ENCODE measurements at regions not wholly inside any gene's neighbourhood (a gene's known extent, or its start where the extent isn't known, plus 50 kb on each side); places are given as distances from the start of the nearest gene placed in this dataset.
"Not testable (repeated sequence)": the region's sequence is repeated elsewhere in the genome, so short reads cannot be mapped to it uniquely, and the experiment has no call there.

DNA sequence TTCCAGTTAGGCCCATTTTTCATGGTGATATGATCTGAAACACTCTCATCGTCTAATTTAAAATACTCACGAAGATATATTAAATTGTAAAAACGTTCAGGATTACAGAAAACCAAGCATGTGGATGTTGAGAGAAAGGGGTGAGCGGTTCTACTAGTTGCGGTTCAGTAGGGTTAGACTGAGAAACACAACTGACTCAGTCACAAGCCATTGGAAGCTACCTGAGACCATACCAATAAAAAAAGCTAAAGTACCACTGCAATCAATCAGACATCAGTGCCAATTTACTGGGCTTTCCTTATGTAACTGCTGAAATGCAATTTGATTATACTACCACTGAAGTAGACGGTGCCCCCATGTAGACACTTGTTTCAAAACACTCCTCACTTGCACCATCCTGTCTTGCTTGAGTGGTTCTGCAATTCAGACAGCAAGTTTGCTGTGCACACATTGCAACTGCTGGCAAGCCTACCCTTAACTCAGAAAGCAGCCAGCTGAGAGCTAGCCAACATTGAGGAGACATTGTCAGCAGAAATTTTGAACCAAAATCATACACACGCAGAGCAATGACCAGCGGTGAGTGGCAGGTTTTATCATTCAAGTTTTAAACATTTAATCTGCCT is 368.7 kb upstream of the ARHGEF26 start:
- DNase-seq (ENCODE audit: low read depth), result no peak

DNA sequence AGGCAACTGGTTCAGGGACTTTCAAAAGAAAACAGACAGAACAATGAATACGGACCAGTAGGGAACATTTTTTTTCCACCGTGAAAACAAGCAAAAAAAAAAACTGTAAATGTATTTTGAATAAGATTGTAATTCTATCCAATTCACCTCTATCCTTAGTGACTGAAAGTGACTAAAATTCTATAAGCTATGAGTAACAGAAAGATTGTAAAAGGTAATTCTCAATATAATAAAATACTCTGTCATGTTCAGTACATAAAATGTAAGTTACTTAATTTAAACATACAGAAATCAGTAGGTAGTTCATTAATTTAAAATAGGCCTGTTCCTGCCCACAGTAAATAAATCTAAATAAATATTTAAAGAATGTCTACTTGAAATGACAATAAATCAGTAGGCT is 368.2 kb upstream of the ARHGEF26 start:
- DNase-seq (ENCODE audit: low read depth), result no peak

DNA sequence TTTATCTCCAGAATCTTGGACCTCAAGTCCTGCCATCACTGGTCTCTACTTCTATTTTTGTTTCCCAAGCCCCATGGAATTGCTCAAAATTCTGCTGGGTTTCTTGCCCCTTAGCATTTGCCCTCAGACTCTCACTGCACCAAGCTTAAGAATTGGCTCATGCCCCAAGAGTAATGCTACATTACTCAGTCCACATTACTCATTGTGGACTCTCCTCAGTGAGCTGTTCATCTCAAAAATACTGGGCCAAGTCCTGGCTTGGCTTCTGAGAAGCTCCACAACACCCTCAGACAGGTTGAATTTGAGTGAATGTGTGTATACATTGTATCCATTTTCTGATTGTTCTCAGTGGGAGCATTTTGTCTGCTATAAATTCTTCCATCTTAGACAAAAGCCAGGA is 364.4 kb upstream of the ARHGEF26 start:
- DNase-seq (ENCODE audit: low read depth), result no peak

DNA sequence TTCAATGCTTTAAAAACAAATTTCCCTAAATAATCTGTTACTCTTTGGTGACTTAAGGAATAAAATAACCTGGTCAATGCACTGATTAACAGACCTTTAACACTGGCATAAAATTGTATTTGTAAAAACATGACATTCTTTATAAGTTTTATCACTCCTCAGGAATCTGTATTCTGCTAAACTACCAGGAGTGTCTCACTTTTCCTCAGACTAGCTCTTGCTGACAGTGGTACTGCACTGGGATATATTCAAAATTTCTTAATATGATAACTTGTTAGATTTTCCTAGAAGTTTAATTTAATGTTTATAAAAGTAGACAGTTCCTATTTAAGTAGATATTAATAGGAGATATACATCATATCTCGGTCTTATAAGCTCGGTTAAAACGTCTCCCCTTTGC is 363.4 kb upstream of the ARHGEF26 start:
- no peak for DNase-seq (ENCODE audit: low read depth)

DNA sequence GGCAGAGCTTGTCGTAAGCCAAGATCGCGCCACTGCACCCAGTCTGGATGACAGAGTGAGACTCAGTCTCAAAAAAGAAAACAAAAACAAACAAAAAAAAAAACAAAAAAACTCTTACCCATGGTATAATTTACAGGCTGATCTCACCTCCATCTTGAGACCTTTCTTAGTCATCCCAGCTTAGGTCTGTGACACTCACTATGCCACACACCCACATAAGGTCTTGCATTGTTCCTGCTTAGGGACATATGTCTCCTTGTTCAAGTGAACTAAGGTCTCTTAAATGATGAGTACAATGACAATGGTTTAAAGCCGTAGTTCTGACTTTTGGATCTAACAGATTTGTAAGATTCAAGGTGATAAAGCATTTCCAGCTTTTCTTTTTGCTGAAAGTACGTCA is 360.2 kb upstream of the ARHGEF26 start:
- no peak for DNase-seq (ENCODE audit: low read depth)

DNA sequence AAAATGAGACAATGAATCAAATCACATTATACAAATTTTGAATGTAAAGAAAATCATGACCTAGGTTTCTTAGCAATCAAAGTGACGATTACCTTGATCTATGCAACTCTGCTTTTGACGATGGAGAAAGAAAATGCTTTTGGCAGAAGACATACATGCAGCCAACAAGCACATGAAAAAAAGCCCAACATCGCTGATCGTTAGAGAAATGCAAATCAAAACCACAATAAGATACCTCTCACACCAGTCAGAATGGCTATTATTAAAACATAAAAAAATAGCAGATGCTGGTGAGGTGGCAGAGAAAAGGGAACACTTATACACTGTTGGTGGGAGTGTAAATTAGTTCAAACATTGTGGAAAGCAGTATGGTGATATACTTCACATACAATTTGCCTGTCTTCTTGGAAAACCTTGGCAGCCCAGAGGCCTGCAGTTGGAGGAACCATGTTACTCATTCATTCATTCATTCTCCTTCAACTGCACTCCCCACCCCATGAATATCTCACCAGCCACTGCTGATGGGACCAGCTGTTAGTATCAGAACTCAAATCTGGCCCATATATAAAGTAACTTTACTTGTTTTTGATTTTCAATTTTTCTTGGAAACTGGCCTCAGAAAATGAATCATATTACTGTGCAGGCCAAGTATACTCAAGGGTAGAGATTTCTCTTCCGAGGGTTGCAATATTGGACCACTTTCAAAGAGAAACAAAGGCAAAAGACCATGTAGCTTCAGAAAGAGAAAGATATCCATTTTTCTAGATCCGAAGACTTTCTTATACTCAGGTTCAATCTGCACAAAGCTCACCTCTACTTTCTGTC is 358.6 kb upstream of the ARHGEF26 start:
- DNase-seq (ENCODE audit: low read depth), result no peak

DNA sequence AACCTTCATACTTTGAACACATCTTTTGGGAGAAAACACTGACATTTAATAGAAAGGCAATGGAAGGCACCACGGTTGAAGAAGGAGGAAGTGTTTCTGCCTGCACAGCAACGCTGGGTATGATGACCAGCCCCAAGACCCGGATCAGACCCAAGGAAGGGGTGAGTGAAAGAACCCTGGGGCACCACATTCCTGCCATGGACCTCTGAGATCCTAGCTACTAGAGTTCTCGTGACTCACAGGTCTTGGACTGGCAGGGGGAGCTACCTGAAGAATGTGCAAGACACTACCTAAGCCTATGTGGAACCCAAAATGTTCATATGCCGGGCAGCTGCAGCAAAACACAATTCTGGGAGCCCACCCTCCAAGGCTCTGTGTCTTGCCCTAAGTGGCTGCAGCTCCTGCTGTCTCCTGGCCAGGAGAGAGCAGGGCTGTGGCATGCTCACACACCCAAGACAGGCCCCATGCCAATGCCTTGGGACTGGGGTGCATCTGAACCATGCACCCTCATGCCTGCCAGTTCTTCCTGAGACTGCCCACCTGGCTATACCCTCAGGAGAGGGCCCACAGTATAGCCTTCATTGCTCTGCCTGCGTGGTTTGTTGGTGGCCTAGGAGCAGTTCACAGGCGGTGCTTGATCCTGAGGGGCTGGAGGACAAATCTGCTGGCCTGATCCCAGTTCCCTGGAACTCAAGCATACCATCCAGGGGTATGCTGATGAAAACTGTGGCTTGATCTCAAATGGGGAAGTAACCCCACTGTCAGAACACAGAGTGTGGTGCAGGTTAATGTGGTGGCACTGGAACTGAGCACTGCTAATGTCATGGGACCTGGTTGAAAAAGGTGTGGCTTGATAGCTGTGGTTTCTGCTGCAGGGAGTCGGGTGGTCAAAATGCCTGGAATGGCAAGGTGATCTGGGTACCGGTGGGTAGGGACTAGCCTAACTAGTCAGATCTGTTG is 353.3 kb upstream of the ARHGEF26 start:
- DNase-seq (ENCODE audit: low read depth), result no peak

DNA sequence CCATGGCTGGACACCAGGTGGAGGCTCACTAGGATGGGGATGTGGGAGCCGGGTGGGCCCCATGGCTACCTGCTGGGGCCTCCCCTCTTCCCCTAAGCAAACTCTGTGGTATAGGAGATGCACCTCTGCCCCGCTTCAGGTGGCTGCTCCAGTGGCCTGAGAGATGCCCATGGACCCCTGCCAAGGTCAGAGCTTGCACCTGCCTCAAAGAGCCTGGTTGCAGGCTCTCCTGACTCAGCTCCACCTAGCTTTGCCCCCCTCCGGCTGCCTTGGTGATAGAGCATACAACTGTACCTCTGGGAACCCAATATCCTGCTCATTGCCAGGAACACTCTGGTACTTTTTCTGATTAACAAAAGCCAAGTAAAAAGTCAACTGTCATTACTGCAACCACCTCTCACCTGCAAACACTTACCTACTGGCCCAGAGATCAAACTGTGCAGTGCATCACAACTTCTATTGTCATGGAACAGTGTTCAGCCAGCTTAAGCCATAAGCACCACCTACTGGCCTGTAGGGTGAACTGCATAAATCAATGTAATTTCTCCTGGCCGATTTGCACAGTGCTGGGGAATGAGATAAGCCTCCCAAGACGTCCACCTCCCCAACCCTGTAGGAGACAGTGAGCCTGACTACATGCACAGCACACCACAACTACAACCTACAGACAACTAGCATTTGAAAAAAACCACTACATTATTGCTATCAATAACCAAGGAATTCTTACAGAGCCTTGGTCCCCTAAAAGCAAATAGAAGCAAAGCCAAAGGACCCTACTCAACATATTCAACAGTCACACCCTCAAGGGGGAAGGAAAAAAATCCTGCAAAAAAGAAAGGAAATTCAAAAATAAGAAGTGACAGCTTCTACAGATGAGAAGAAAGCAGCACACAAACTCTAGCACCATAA is 352.4 kb upstream of the ARHGEF26 start:
- peak; percentile 11 for DNase-seq (ENCODE audit: low read depth)

DNA sequence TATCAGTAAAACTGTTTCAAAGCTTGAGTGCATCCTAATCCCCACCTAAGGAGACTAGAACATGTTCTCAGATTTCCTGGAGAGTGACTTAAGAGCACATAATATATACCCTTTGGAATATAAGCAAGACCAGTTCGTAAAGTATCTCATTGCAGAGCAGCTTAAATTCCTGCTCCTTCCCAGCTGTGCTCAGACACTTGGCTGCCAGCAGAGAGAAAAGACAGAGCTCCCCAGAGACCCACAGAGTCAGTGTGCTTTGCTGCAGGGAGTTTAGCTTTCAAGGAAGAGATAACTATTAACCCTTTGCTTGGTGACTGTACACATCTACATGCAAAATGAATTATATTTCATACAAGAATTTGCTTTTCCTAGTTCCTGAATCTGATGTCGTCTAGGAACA is 338.1 kb upstream of the ARHGEF26 start:
- DNase-seq (ENCODE audit: low read depth), result no peak

DNA sequence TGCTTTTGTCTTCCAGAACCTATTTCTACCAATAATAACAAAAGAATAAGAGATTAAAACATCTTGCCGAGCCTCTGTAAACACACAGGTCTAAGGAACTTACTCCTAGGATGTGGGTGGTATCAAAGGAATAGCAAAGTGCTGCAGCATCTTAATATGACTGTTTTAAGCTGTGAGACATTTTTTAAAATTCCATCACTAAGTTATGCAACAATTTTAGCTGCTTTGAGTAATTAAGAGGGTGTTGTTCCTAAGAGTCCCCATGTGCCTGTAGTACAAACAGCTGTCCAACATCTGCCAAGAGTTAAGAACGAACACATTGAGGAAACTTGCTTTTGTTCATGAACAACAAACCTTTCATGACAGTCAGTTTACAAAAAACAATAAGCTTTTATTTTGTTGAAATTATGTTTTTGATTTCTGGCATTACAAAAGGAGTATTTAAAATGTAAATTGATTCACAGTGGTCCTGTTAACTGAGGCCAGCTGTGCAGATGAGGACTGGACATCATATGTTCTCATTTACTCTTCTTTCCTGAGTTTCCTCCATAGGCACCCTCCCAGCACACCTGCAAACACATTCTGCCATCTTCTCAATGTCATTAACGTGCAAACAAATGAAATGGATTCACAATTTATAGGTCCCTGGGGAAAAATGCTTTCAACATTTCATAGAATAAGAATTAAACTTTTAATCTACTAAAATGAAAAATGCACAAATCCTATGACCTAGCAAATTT is 337.3 kb upstream of the ARHGEF26 start:
- no peak for DNase-seq (ENCODE audit: low read depth)

DNA sequence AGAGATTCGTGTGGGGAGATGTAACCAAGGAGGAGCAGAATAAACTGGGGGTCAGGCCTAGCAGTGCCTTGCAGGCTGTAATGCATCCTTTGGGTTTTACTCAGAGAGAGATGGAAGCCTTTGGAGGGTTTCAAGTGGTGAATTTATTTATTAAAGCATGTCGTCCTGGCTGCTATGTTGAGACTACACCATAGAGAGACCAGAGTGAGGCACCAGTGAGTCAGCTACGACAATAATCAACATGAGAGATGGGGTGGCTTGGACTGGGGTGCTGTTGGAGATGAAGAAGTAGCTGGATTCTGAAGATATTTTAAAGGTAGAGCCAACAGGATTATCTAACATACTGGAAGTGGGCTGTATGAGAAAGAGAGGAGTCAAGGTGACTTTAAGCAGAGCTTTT is 335.3 kb upstream of the ARHGEF26 start:
- no peak for DNase-seq (ENCODE audit: low read depth)

DNA sequence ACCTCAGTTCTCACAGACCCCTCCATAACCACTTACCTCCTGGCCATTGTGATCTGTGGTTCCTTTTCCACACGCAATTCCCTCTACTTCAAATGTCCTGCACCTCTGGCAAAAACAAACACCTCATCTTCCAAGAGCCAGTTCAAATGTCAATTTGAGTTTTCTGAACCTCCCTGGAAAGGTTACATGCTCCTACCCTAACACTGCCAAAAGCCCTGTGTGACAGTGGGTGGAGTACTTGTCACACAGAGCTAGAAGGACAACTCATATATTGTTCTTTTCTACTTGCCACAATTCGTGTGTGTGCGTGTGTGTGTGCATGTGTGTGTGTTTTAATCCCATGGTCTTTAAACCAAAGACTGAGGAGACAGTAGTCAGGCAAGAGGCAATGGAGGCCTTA is 331.8 kb upstream of the ARHGEF26 start:
- no peak for DNase-seq (ENCODE audit: low read depth)

DNA sequence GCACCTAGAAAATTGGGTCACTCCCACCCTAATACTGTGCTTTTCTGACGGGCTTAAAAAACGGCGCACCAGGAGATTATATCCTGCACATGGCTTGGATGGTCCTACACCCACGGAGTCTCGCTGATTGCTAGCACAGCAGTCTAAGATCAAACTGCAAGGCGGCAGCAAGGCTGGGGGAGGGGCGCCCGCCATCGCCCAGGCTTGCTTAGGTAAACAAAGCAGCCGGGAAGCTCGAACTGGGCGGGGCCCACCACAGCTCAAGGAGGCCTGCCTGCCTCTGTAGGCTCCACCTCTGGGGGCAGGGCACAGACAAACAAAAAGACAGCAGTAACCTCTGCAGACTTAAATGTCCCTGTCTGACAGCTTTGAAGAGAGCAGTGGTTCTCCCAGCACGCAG is 324.1 kb upstream of the ARHGEF26 start:
- DNase-seq (ENCODE audit: low read depth), result not testable (repeated sequence)

DNA sequence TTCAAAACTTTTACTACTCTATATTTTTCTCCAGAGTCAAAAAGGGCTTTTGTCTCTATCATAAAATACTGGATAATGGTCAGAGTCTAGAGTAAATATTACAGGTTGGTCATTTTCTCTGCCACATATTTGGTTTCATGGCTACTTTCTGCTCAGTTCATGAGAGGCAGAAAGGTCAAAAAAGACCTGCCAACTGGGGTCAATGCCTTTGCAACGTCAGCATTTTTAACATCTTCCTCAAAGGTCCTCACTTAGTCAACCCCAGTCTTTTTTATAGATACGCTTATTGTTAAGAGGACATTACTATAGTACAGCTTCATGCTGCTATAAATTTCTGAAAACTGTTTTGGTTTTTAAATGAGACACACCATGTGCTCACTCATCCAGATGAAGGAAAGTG is 312.1 kb upstream of the ARHGEF26 start:
- no peak for DNase-seq (ENCODE audit: low read depth)

DNA sequence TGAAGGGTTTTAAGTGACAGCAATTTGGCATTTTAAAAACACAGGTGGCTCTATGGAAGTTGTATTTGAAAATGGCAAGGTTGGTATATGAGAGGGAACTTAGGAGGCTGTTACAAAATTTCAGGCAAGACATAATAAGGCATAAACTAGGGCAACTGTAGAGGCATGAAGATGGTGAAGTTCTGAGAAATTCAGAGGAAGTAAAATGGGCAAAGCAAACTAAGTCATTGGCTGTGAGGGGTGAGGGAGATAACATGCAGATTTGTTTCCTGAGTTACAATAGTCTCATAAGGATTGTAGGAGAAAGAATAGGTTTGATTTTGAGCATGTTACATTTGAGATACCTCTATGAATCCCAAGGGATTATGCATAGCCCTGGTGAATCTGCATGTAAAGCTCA is 302.9 kb upstream of the ARHGEF26 start:
- no peak for DNase-seq (ENCODE audit: low read depth)

DNA sequence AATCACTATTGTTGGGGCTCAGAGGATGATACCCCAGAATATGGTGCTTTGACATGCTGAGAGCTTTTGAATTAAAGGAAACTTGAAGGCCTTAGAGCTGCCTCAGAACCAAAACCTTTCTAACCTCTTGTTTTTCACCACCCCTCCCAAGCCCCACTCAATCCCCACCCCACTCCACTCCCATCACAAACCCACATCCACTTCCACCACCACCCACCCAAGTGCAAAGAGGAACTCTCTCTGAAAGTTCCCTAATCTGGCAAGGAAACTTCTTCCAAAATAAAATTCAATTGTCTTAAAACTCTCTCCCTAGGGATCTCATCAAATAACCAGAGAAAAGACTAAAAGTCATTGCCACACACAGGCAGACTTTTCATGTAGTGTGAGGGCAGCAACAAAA is 301.2 kb upstream of the ARHGEF26 start:
- DNase-seq (ENCODE audit: low read depth), result no peak

DNA sequence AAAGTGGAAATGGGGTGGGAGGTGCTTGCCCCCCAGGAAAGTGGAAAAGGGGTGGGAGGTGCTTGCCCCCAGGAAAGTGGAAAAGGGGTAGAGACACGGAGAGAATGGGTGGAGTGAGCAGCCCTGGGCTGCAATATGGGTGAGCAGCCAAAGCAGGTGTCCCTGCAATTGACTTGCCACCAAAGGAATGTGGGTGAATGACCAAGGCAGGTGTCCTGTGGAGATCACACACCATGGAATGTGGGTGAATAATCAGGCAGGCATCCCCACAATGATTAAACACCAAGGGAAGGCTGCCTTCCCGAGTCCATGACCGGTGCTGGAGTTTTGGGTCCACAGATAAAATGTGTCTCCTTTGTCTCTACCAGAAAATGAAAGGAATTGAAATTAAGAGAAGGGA is 292.8 kb upstream of the ARHGEF26 start:
- not testable (repeated sequence) for DNase-seq (ENCODE audit: low read depth)

DNA sequence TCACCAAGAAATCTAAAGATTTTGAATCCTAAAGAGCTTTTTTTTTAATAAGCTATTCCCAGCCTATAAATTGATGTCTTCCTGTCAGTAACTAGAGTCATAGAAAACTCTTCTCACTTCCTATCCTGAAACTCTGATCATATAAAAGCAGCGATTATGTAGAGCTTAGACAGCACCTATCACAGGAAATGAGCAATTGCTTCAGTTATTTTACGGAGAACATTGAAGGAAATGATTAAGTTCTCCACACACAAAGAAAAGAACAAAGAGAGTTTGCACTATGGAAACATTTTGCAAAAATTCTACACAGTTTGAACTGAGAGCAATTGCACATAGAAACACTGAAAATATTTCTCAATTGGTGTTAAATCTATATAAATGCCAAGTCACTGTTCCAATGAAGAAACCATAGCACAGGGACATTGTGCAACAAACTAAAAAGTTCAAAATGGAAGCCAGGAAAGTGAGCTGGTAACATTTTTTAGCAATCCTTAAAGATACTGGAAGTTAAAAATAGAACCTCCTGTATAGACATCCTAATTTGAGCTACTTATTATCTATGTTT is 291.5 kb upstream of the ARHGEF26 start:
- DNase-seq (ENCODE audit: low read depth), result no peak

DNA sequence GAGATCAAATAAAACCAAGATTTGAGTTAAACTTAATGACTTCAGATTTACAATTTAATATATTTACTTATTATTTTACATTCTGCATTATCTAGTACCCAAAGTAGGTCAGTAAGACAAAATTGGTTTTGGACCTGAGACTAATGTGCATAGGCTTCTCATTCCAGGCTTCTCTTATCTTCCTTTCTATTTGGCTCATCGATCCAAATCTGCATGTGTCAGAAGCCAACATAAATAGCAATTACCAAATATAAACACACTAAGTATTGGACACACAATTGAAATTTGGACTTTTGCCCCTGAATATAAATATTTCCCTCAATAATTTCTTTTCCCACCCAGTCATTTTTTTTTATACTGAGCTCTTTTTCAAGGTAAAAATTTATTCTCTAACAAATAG is 290.6 kb upstream of the ARHGEF26 start:
- DNase-seq (ENCODE audit: low read depth), result no peak

DNA sequence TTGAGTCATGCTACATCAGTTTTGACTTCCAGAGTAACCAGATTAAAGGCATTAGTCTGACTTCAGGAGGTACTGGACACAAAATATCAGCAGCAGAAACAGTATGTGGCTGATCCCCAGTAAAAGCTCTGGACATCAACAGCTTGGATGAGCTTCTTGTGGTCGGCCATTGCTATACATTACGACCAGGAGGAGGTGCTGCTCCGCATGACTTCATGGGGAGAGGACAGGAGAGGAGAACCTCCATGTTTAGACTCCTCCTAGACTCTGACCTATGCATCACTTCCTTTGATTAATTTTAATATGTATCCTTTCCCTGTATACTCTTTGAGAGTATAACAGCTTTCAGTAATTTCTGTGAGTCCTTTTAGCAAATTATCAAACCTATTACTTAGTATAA is 285.6 kb upstream of the ARHGEF26 start:
- no peak for DNase-seq (ENCODE audit: low read depth)

DNA sequence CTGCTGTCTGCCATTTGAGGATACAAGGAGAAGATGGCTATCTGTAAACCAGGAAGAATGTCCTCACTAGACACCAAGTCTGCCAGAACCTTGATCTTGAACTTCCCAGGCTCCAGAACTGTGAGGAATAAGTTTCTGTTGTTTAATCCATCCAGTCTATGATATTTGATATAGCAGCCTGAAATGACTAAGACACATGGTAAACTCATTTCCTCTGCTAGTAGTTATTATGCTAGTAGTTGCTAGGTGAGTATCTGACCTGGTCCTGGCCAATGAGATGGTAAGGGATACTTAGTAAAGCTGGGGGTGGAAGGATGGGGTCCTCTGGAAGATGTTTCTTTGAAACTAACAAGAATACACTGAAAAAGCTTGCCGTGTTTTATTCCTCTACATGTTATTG is 280.7 kb upstream of the ARHGEF26 start:
- no peak for DNase-seq (ENCODE audit: low read depth)
